ENCODE measurements at regions not wholly inside any gene's neighbourhood (a gene's known extent, or its start where the extent isn't known, plus 50 kb on each side); places are given as distances from the start of the nearest gene placed in this dataset.

DNA sequence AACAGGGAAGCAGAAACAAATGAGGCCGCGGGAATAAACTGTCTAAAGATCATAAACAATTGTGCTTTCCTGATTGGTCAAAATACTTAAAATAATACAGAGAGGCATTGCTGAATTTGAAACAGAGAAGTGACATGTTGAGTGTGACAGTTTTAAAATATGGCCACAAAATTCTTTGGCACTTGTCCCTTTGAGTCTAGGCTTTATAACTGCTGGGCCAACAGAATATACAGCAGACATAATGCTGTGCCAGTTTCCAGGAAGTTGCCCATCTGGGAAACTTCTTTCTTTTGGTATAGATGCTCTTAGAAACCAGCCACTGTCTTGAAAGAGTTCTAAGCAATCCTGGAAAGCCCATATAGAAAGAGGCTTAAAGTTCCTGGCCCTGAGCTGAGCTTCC lies 668.4 kb downstream of the CENPC start:
- FAIRE-seq: no peak
- H3K4me1 ChIP-seq (ENCODE audit: insufficient read depth, low read length): no peaks in the 10 kb centered on the region
- H3K9me3 ChIP-seq (ENCODE audit: low read length): no peaks in the 10 kb centered on the region
- no peaks in the 10 kb centered on the region for H3K36me3 ChIP-seq (replicated peaks in 1 of 2; ENCODE audit: control insufficient read depth in 1 of 2, insufficient read depth in 2 of 2, low read length in 2 of 2)
- no peak for ATAC-seq
- intact Hi-C loops (cut with micrococcal nuclease; ENCODE audit: unreplicated experiment): no loop called here
- no peaks in the 10 kb centered on the region; a peak in 1 of 5 replicates for H3K27me3 ChIP-seq (ENCODE audit: control insufficient read depth in 1 of 2, insufficient read depth in 2 of 2, low read length in 2 of 2)
- in situ Hi-C loops (cut with HindIII; ENCODE audit: extremely low pct_ligation_motif_present, low pct_unique_long_range_greater_than_20kb): no loop called here
- no peak overlapping the region for H3K4me2 ChIP-seq (ENCODE audit: low read depth, low read length)
- no peak overlapping the region for H2AFZ ChIP-seq (ENCODE audit: low read length)
- no peak for DNase-seq (ENCODE audit: low spot score)
- H3K4me3 ChIP-seq (replicated peaks in 1 of 3; ENCODE audit: insufficient read depth in 1 of 3, low read depth in 2 of 3, low read length in 3 of 3): no peak overlapping the region
- no TSS peak for BruUV-seq (replicated peaks)
- no peak overlapping the region for H3K9ac ChIP-seq (ENCODE audit: insufficient read depth, low read depth, low read length)
- no peak overlapping the region for H3K27ac ChIP-seq (ENCODE audit: extremely low read length, insufficient read depth, low read length)
- WGBS (ENCODE audit: low lambda C conversion rate): 3% methylated on average over 2 of the region's 2 CpGs
- ChIA-PET POLR2A (no interaction called here), CTCF (ENCODE audit: low intra/inter-chr PET ratio, low total read pairs) (no interaction called here)
- TF ChIP-seq, protein P1, sequence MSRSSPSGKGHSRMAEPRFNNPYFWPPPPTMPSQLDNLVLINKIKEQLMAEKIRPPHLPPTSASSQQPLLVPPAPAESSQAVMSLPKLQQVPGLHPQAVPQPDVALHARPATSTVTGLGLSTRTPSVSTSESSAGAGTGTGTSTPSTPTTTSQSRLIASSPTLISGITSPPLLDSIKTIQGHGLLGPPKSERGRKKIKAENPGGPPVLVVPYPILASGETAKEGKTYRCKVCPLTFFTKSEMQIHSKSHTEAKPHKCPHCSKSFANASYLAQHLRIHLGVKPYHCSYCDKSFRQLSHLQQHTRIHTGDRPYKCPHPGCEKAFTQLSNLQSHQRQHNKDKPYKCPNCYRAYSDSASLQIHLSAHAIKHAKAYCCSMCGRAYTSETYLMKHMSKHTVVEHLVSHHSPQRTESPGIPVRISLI (CRISPR knock-in tag; IDR thresholded peaks at IDR 0.05; ENCODE audit: borderline replicate concordance): no peak
- TF ChIP-seq RELA (CRISPR knock-in tag; IDR thresholded peaks at IDR 0.05) (no peak), ZFP36L2 (CRISPR knock-in tag; IDR thresholded peaks at IDR 0.05) (no peak), ZFP36 (IDR thresholded peaks at IDR 0.05; ENCODE audit: borderline replicate concordance, low read depth, low read length, partially characterized antibody) (no peak), RBM22 (optimal IDR thresholded peaks at IDR 0.05; ENCODE audit: low read length) (no peak), DNMT3B (CRISPR knock-in tag; conservative IDR thresholded peaks at IDR 0.05) (no peak), REXO4 (CRISPR knock-in tag; IDR thresholded peaks at IDR 0.05; ENCODE audit: borderline replicate concordance) (no peak)
- TF ChIP-seq, protein P2, sequence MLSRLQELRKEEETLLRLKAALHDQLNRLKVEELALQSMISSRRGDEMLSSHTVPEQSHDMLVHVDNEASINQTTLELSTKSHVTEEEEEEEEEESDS (CRISPR knock-in tag; IDR thresholded peaks at IDR 0.05; ENCODE audit: borderline replicate concordance): no peak
- TF ChIP-seq, protein P3, sequence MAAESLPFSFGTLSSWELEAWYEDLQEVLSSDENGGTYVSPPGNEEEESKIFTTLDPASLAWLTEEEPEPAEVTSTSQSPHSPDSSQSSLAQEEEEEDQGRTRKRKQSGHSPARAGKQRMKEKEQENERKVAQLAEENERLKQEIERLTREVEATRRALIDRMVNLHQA (CRISPR knock-in tag; IDR thresholded peaks at IDR 0.05): no peak
- TF ChIP-seq, protein P4, sequence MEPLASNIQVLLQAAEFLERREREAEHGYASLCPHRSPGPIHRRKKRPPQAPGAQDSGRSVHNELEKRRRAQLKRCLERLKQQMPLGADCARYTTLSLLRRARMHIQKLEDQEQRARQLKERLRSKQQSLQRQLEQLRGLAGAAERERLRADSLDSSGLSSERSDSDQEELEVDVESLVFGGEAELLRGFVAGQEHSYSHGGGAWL (CRISPR knock-in tag; IDR thresholded peaks at IDR 0.05): no peak
- no peaks in the 10 kb centered on the region for H3K79me2 ChIP-seq (ENCODE audit: insufficient read depth, low read length)
- no peaks in the 10 kb centered on the region for H4K20me1 ChIP-seq (ENCODE audit: insufficient read depth, low read length)

Measured in HepG2 (cell line).